HG02798 (cell line): ENCODE measurements at regions not wholly inside any gene's neighbourhood (a gene's known extent, or its start where the extent isn't known, plus 50 kb on each side); places are given as distances from the start of the nearest gene placed in this dataset.

ENCODE experiments used
- ATAC-seq: cut with Tn5 transposase; IDR thresholded peaks from one replicate; pipeline ENCODE4 v1.9.1; 2021; ENCODE audit warnings: mild to moderate bottlenecking; ENCODE audit not compliant: unreplicated experiment, poor library complexity

GRCh38 chr14:71863049-71863448 is 69.2 kb upstream of the RGS6 start:
- ATAC-seq, result no peak

DNA sequence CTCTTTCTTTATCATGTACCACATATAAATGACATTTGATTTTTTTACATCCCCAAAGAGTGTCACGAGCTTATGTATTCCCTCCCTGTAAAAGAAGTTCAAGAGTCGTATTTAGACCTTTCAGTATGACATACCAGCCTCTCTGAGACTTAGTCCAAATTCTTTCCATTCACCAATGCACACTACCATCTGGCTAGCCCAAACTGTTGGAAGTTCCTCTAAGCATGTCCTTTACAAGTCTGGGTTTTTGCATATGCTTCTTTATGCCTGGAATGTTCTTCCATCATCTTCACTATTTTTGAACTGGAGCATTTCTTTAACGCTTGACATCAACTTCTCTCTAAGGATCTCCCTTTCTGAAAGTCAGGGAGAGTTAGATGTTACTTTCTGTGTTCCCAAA is 68.5 kb upstream of the RGS6 start:
- ATAC-seq, result no peak
